NOMO-1 treated with DMSO at 0.1 percent for 48 hours (cell line): ENCODE measurements at regions not wholly inside any gene's neighbourhood (a gene's known extent, or its start where the extent isn't known, plus 50 kb on each side); places are given as distances from the start of the nearest gene placed in this dataset.
A peak's percentile ranks its signal among the peaks of the same experiment; 100 is the strongest.

ENCODE experiments used
- DNase-seq: peaks from one replicate; lab custom pipeline; 2025; ENCODE audit not compliant: unreplicated experiment; lab: John Stamatoyannopoulos, UW

GRCh38 chr15:95968856-95969255 is 361.6 kb upstream of the NR2F2 start:
- DNase-seq = no peak

- no peak for DNase-seq
These were observed 360.2 kb upstream of the NR2F2 start for GRCh38 chr15:95970326-95970725.

GRCh38 chr15:95972041-95972553 is 358.4 kb upstream of the NR2F2 start:
- DNase-seq = no peak

- no peak for DNase-seq
These were observed 357.7 kb upstream of the NR2F2 start for GRCh38 chr15:95972812-95973211.

GRCh38 chr15:95973566-95974256 is 356.8 kb upstream of the NR2F2 start:
- DNase-seq = no peak

- DNase-seq = no peak
These were observed 355.3 kb upstream of the NR2F2 start for GRCh38 chr15:95975212-95975611.

GRCh38 chr15:95979286-95979685 is 351.2 kb upstream of the NR2F2 start:
- DNase-seq = no peak

GRCh38 chr15:95981209-95981608 is 349.3 kb upstream of the NR2F2 start:
- DNase-seq = no peak

GRCh38 chr15:95987299-95987698 is 343.2 kb upstream of the NR2F2 start:
- DNase-seq = no peak

GRCh38 chr15:95987886-95988573 is 342.5 kb upstream of the NR2F2 start:
- DNase-seq = no peak

GRCh38 chr15:95988574-95988887 is 342.0 kb upstream of the NR2F2 start:
- DNase-seq = peak; percentile 13

- no peak for DNase-seq
These were observed 341.1 kb upstream of the NR2F2 start for GRCh38 chr15:95989392-95989791.

- no peak for DNase-seq
These were observed 339.7 kb upstream of the NR2F2 start for GRCh38 chr15:95990833-95991232.

- DNase-seq = no peak
These were observed 336.1 kb upstream of the NR2F2 start for GRCh38 chr15:95994418-95994817.

- no peak for DNase-seq
These were observed 334.9 kb upstream of the NR2F2 start for GRCh38 chr15:95995375-95996168.

GRCh38 chr15:95996494-95996893 is 334.0 kb upstream of the NR2F2 start:
- DNase-seq = peak; percentile 23

- DNase-seq = no peak
These were observed 331.6 kb upstream of the NR2F2 start for GRCh38 chr15:95998935-95999334.

- no peak for DNase-seq
These were observed 327.3 kb upstream of the NR2F2 start for GRCh38 chr15:96002890-96003859.

GRCh38 chr15:96005906-96006305 is 324.6 kb upstream of the NR2F2 start:
- no peak for DNase-seq

- DNase-seq = no peak
These were observed 319.4 kb upstream of the NR2F2 start for GRCh38 chr15:96011136-96011535.

GRCh38 chr15:96014939-96015338 is 315.6 kb upstream of the NR2F2 start:
- DNase-seq = no peak
